GM18511 (cell line): ENCODE measurements at regions not wholly inside any gene's neighbourhood (a gene's known extent, or its start where the extent isn't known, plus 50 kb on each side); places are given as distances from the start of the nearest gene placed in this dataset.

Experiments used
- ATAC-seq: cut with Tn5 transposase; IDR thresholded peaks from one replicate; pipeline ENCODE4 v1.9.1; 2021; ENCODE audit warnings: mild to moderate bottlenecking, moderate library complexity; ENCODE audit not compliant: unreplicated experiment

DNA sequence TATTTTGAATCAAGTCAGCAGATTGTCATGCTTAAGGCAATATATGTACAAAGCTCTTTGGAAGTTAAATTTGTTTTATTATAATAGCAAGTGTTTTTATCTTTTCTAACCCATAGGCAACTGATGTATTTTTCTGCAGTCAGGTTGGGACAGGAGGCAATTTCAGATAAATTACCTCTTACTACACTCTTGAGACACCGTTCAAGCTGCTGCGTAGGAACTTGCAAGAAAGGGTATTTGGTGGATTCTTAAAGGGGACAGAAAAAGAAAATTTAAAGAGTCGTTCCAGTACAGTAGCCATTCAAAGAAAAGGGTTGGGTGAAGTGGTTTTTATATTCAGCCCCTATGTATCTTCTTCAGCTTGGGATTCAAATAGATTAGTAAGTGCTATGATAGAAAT is 112.4 kb upstream of the APC start:
- no peak for ATAC-seq

GRCh38 chr5:112625689-112626438 is 111.8 kb upstream of the APC start:
- no peak for ATAC-seq

- ATAC-seq: no peak
Measured at GRCh38 chr5:112626715-112627114, 111.0 kb upstream of the APC start.

DNA sequence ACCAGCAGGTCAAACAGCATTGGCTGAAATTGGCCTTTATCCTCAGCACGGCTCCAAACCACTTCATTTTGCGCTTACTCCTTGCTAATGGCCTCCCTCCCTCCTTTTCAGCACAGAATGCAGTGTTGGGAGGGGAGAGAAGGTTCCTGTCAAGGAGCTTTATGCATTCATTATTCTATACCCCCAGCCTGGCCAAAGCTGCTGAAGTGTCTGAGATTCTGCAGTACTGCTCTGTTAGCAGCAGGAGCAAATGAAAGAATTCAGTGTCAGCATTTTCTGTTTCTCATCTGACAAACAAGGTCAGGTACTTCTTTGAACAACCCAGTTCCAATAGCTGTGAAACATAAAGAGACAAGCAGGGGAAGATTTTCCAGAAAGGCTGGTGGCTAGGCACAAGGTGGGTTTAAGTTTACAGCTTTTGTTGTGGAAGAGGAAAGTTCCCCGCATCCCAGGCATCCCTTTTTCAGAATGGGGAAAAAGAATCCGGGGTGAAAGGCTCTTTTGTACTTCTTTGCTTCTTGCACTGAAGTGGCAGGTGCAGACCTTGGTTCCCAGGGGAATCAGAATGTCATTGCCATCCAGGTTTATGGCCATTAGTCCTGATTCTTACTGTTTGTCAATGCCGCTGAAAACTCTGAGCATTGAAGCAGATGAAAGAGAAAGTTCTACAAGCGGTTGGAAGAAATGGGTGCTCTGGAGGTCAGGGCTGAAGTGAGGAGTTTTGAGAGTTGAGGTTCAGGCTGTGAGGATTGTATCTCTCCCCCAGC is 109.3 kb upstream of the APC start:
- no peak for ATAC-seq

- no peak for ATAC-seq
Measured at GRCh38 chr5:112630246-112631009, 107.3 kb upstream of the APC start.

- ATAC-seq: no peak
Measured at GRCh38 chr5:112634166-112634565, 103.5 kb upstream of the APC start.

- ATAC-seq: no peak
Measured at GRCh38 chr5:112634796-112635195, 102.9 kb upstream of the APC start.

DNA sequence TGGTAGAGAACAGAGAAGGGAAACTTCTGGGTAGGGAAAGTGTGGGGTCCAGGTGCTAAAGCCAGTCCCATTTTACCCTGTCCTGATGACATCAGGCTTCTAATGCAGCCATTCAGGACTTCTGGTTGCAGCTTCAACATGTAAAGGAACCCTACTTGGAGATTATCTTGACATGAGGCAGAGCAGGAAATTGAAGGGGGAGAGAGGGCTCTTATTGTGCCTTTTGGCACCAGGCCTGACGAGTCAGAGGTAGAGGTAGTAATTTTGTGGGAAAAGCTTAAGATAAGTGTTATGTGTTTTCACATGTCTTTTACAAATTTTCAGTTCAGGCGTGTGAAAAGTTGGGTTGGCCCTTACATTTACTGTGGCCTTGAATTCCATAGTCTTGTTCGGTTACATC is 102.4 kb upstream of the APC start:
- no peak for ATAC-seq

GRCh38 chr5:112635771-112636731 is 101.6 kb upstream of the APC start:
- ATAC-seq: no peak

- ATAC-seq: no peak
Measured at GRCh38 chr5:112636751-112637150, 100.9 kb upstream of the APC start.

GRCh38 chr5:112637343-112637742 is 100.3 kb upstream of the APC start:
- no peak for ATAC-seq

DNA sequence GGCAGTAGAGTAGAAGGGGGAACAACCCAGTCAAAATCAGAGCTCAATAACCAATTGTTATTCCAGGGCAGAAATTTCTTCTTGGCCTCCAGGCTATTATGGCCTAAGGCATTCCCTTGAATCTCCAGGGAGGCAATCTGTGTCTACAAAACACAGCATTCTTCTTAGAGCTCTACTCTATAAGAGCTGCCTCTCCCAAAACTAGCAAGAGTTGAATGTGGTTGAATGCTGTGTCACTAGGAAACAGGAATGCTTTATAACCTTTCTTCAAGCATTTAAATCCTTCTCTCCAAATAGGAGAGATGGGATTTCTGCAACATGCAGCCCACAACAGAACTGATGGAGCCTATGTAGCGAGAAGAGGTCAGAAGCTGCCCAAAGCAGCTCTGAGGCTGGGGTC is 97.1 kb upstream of the APC start:
- no peak for ATAC-seq

GRCh38 chr5:112641515-112642110 is 96.1 kb upstream of the APC start:
- ATAC-seq: no peak

- ATAC-seq: no peak
Measured at GRCh38 chr5:112642885-112643284, 94.8 kb upstream of the APC start.

- no peak for ATAC-seq
Measured at GRCh38 chr5:112643339-112643971, 94.2 kb upstream of the APC start.

DNA sequence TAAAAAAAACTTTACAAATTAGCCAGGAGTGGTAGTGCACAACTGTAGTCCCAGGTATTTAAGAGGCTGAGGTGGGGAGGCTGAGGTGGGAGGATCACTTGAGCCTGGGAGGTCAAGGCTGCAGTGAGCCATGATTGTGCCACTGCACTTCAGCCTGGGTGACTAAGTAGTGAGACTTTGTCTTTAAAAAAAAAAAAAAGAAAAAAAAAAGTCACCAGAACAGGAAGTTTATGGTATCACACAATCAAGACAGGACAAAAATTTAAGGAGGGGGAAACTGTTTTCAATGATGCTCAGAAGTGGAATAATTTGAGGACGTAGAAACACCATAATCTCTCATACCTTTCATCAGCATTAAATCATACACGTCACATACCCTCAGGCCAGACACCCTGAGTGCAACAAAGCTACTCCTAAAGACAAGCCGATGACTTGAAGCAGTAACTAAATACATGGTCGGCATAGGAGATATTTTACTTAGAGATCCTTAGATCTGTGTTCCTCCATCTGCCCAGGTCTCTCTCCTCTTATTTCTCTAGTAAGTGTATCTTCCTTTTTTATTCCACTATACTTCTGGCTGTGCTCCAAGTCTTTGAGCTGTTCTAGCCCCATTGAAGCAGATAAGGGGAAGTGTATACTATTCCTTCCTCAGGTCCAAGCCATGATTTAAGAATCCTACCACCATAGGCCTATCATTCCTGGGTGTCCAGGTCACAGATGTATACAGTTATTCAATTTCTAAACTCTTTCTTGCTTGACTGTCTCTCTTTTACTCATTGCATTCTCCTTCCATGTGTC is 91.3 kb upstream of the APC start:
- no peak for ATAC-seq

DNA sequence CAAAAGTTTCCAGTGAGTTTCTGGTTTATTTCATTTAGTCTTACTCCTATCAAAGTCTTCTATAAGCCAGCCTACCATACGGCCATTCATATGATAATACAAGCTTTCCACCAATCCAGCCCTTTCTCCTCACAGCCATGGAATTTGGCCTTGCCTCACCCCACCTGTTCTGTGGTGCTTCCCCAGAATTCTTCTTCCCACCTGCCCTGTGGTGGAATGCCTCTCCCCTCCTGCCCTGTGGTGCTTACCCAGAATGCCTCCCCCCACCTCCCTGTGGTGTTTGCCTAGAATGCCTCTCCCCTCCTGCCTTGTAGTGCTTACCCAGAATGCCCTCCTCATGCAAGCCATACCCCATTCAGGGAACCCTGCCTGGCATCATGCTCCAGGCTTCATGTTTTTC is 90.3 kb upstream of the APC start:
- ATAC-seq: no peak

DNA sequence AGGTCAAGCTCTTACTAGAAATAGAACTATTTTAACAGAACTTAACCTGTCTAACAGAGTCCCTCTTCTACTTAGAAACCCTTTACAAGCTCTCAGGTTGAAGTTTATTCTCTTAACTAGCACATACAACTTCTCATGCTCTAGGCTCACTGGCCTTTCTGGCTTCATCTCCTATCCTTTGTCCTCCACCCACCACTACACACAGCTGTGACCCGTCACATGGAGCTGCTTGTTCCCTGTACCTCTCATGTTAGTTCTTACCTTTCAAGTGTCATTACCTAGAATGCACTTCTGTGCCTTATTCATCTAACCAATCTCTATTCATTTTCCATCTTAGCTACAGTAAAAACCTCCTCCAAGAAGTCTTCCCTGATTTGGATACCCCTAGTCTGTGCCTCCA is 89.4 kb upstream of the APC start:
- no peak for ATAC-seq

DNA sequence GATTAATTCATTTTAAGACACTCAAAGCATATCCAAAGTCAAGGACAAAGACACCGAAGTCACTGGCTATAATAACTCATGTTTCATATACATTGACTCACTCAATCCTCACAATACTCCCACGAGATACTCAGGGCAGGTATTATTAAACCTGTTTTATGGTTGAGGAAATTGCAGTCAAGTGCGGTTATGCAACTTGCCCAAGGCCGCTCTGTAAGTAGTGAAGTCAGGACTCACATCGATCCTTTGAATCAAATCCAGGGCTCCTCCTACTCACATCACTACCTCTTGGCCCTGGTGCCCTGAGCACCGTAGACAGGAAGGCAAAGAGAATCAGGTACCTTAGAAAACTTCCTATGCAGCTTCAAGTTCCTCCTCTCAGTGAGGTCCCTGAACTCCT is 87.8 kb upstream of the APC start:
- ATAC-seq: no peak
